ENCODE measurements at regions not wholly inside any gene's neighbourhood (a gene's known extent, or its start where the extent isn't known, plus 50 kb on each side); places are given as distances from the start of the nearest gene placed in this dataset.
"Not testable (repeated sequence)": the region's sequence is repeated elsewhere in the genome, so short reads cannot be mapped to it uniquely, and the experiment has no call there.

- no peak for DNase-seq
Observed at GRCh38 chr7:113383638-113384037, 265.3 kb upstream of the SMIM30 start.

- DNase-seq: no peak
Observed at GRCh38 chr7:113379746-113380145, 261.4 kb upstream of the SMIM30 start.

GRCh38 chr7:113374955-113375354, 256.6 kb upstream of the SMIM30 start:
- no peak for DNase-seq

GRCh38 chr7:113373863-113374262, 255.5 kb upstream of the SMIM30 start:
- no peak for DNase-seq

GRCh38 chr7:113371416-113372043, 253.2 kb upstream of the SMIM30 start:
- no peak for DNase-seq

GRCh38 chr7:113370910-113371309, 252.6 kb upstream of the SMIM30 start:
- DNase-seq: no peak

- no peak for DNase-seq
Observed at GRCh38 chr7:113368256-113368655, 249.9 kb upstream of the SMIM30 start.

GRCh38 chr7:113367041-113367586, 248.8 kb upstream of the SMIM30 start:
- DNase-seq: no peak

GRCh38 chr7:113366122-113366521, 247.8 kb upstream of the SMIM30 start:
- no peak for DNase-seq

- no peak for DNase-seq
Observed at GRCh38 chr7:113349339-113349738, 231.0 kb upstream of the SMIM30 start.

- DNase-seq: no peak
Observed at GRCh38 chr7:113339661-113340060, 221.3 kb upstream of the SMIM30 start.

GRCh38 chr7:113338071-113338696, 219.8 kb upstream of the SMIM30 start:
- no peak for DNase-seq

GRCh38 chr7:113336838-113337237, 218.5 kb upstream of the SMIM30 start:
- not testable (repeated sequence) for DNase-seq

- no peak for DNase-seq
Observed at GRCh38 chr7:113331155-113331898, 213.0 kb upstream of the SMIM30 start.

- DNase-seq: no peak
Observed at GRCh38 chr7:113321201-113321600, 202.8 kb upstream of the SMIM30 start.

GRCh38 chr7:113320419-113320818, 202.1 kb upstream of the SMIM30 start:
- no peak for DNase-seq

- no peak for DNase-seq
Observed at GRCh38 chr7:113314594-113314993, 196.2 kb upstream of the SMIM30 start.

- DNase-seq: no peak
Observed at GRCh38 chr7:113308399-113308798, 190.0 kb upstream of the SMIM30 start.

GRCh38 chr7:113307147-113307546, 188.8 kb upstream of the SMIM30 start:
- no peak for DNase-seq

- DNase-seq: no peak
Observed at GRCh38 chr7:113306302-113306701, 187.9 kb upstream of the SMIM30 start.

GRCh38 chr7:113304104-113304503, 185.8 kb upstream of the SMIM30 start:
- DNase-seq: no peak

- DNase-seq: not testable (repeated sequence)
Observed at GRCh38 chr7:113303388-113303787, 185.0 kb upstream of the SMIM30 start.

- DNase-seq: no peak
Observed at GRCh38 chr7:113301983-113302382, 183.6 kb upstream of the SMIM30 start.
